ENCODE measurements at regions not wholly inside any gene's neighbourhood (a gene's known extent, or its start where the extent isn't known, plus 50 kb on each side); places are given as distances from the start of the nearest gene placed in this dataset.

DNA sequence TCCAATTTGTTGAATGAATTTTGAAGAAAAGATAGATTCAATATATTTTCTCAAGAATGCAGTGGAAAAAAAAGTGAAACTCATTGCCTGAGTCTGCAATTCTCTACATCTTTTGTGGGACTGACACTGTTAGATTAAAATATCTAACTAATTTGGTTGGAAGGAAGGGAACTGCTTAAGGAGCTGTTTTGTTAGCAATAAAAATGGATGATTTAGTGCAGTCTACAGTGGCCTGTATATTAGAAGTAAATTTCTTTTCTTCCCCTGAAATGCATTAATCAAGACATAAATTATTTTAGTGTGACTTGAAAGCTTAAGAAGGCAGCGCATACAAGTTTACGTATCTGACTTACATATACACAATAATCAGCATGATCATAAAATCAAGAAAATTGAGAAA lies 1332.6 kb downstream of the EPHA7 start:
- TF ChIP-seq CTCF (IDR thresholded peaks at IDR 0.05; ENCODE audit: low read depth, low read length), result no peak
- no peak for TF ChIP-seq EZH2phosphoT487 (IDR thresholded peaks at IDR 0.05; ENCODE audit: low read depth)

All from OCI-LY3 (cell line).